ENCODE measurements at regions not wholly inside any gene's neighbourhood (a gene's known extent, or its start where the extent isn't known, plus 50 kb on each side); places are given as distances from the start of the nearest gene placed in this dataset.
A peak's percentile ranks its signal among the peaks of the same experiment; 100 is the strongest.

DNA sequence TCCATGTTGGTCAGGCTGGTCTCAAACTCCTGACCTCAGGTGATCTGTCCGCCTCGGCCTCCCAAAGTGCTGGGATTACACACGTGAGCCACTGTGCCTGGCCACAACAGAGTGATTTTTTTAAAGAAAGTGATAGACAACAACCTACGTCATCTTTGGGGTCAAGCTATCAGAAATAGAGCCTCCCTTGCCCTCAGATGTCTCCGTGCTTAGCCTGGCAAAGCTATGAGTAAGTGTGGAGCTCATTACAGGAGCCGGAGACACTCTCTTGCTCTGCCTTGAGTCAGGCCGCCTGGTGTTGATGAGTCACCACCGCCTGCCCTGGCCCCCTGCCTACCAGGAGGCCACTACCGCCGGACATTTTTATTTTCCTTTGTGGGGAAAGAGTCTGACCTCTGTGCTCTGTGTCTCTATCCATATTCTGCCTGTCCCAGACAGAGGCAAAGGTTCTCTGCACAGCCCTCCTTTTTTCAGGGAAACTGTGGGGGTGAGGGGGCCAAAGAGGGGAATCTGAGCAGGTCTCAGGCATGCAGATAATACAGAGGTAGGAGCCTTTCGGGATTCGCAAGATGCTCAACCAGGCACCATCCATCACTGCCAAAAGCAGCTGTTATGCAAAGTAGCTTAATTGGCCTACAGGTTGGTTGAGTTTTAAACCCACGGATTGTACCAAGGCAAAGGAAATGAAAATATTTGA is 123.7 kb upstream of the CPEB4 start:
- peak; percentile 34 to 95 for DNase-seq (ENCODE audit: low read depth in 1 of 2, low spot score in 1 of 2)
- H3K9me3 ChIP-seq (ENCODE audit: low read depth): no peaks in the 10 kb centered on the region
- H3K27me3 ChIP-seq: no peaks in the 10 kb centered on the region
- H3K4me1 ChIP-seq (ENCODE audit: low read depth): peaks cover 20% of the 10 kb centered on the region
- no peak overlapping the region for H3K4me3 ChIP-seq
- H3K27ac ChIP-seq: peak overlapping the region; percentile 8
- TF ChIP-seq, protein P1, sequence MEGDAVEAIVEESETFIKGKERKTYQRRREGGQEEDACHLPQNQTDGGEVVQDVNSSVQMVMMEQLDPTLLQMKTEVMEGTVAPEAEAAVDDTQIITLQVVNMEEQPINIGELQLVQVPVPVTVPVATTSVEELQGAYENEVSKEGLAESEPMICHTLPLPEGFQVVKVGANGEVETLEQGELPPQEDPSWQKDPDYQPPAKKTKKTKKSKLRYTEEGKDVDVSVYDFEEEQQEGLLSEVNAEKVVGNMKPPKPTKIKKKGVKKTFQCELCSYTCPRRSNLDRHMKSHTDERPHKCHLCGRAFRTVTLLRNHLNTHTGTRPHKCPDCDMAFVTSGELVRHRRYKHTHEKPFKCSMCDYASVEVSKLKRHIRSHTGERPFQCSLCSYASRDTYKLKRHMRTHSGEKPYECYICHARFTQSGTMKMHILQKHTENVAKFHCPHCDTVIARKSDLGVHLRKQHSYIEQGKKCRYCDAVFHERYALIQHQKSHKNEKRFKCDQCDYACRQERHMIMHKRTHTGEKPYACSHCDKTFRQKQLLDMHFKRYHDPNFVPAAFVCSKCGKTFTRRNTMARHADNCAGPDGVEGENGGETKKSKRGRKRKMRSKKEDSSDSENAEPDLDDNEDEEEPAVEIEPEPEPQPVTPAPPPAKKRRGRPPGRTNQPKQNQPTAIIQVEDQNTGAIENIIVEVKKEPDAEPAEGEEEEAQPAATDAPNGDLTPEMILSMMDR (IDR thresholded peaks at IDR 0.05; ENCODE audit: low read depth, low read length): no peak
- no peaks in the 10 kb centered on the region for H3K36me3 ChIP-seq

- no peaks in the 10 kb centered on the region for H3K27me3 ChIP-seq
- no peaks in the 10 kb centered on the region for H3K36me3 ChIP-seq
- H3K9me3 ChIP-seq (ENCODE audit: low read depth): no peaks in the 10 kb centered on the region
- DNase-seq (ENCODE audit: low read depth in 1 of 2, low spot score in 1 of 2): no peak
- TF ChIP-seq, protein P1 (IDR thresholded peaks at IDR 0.05; ENCODE audit: low read depth, low read length): no peak
- peaks cover 20% of the 10 kb centered on the region for H3K4me1 ChIP-seq (ENCODE audit: low read depth)
- no peak overlapping the region for H3K4me3 ChIP-seq
- H3K27ac ChIP-seq: no peak overlapping the region
Observed at GRCh38 chr5:173765029-173765644, 123.0 kb upstream of the CPEB4 start.

- Histone ChIP-seq H3K4me3 (no peak overlapping the region), H3K4me1 (ENCODE audit: low read depth) (peaks cover 20% of the 10 kb centered on the region), H3K36me3 (no peaks in the 10 kb centered on the region), H3K27ac (no peak overlapping the region), H3K27me3 (no peaks in the 10 kb centered on the region), H3K9me3 (ENCODE audit: low read depth) (no peaks in the 10 kb centered on the region)
- DNase-seq (ENCODE audit: low read depth in 1 of 2, low spot score in 1 of 2): no peak
- TF ChIP-seq, protein P1 (IDR thresholded peaks at IDR 0.05; ENCODE audit: low read depth, low read length): no peak
Observed at GRCh38 chr5:173765661-173766060, 122.5 kb upstream of the CPEB4 start.

DNA sequence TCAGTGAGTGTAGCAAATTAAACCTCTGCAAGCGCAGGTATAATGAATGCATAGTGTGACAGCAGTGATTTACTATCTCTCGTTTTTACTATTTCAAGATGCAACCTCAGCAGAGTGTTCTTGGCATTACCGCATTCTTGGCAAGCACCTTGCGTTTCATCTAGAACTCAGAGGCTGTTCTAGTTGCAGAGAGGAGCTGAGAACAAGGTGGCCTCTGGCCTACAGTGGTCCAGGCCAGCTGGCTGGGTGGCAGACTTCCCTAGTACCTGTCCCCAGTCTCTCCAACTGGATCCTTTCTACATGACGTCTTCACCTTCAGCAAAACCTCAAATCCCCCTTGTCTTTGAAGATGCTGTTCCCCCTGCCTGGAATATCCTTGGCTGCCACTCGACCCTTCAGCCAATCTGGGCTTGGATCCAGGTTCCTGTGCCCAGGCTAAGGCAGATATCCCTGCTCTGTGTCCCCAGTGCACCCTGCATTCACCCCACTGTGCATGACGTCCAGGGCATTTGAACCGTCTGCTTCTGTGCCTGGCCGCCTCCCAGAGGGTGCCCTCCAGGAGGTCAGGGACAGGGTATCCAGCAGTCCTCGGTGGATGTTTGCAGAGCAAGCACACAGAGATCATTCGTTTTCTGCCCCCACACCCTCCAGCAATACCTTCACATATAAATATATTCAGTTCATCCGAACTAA is 120.4 kb upstream of the CPEB4 start:
- Histone ChIP-seq H3K4me3 (no peak overlapping the region), H3K36me3 (no peaks in the 10 kb centered on the region), H3K9me3 (ENCODE audit: low read depth) (no peaks in the 10 kb centered on the region), H3K27me3 (no peaks in the 10 kb centered on the region), H3K27ac (no peak overlapping the region), H3K4me1 (ENCODE audit: low read depth) (peaks cover 26% of the 10 kb centered on the region)
- TF ChIP-seq, protein P1 (IDR thresholded peaks at IDR 0.05; ENCODE audit: low read depth, low read length): no peak
- no peak for DNase-seq (ENCODE audit: low read depth in 1 of 2, low spot score in 1 of 2)

- H3K36me3 ChIP-seq: no peaks in the 10 kb centered on the region
- H3K4me3 ChIP-seq: no peak overlapping the region
- no peak for DNase-seq (ENCODE audit: low read depth in 1 of 2, low spot score in 1 of 2)
- TF ChIP-seq, protein P1 (IDR thresholded peaks at IDR 0.05; ENCODE audit: low read depth, low read length): no peak
- H3K27ac ChIP-seq: no peak overlapping the region
- no peaks in the 10 kb centered on the region for H3K9me3 ChIP-seq (ENCODE audit: low read depth)
- peaks cover 22% of the 10 kb centered on the region for H3K4me1 ChIP-seq (ENCODE audit: low read depth)
- no peaks in the 10 kb centered on the region for H3K27me3 ChIP-seq
Observed at GRCh38 chr5:173768267-173768806, 119.8 kb upstream of the CPEB4 start.

Measured in cardiac muscle cell (in vitro differentiated cells and primary cell).